Esophagus (tissue), 2 donors: ENCODE measurements at regions not wholly inside any gene's neighbourhood (a gene's known extent, or its start where the extent isn't known, plus 50 kb on each side); places are given as distances from the start of the nearest gene placed in this dataset.

Experiments
- H3K27ac ChIP-seq, 2 donors: one replicate each; pipeline ENCODE4 v1.5.1; 2013; ENCODE audit warnings: low read depth in 2 of 2, mild to moderate bottlenecking in 2 of 2, inconsistent platforms in 1 of 2, low read length in 1 of 2, moderate library complexity in 1 of 2
- H3K27me3 ChIP-seq, 2 donors: one replicate each; pipeline ENCODE4 v1.6.1; 2013; ENCODE audit warnings: low read length in 2 of 2, control low read depth in 1 of 2, mild to moderate bottlenecking in 1 of 2; ENCODE audit not compliant: insufficient read depth in 2 of 2, control insufficient read depth in 1 of 2
- H3K36me3 ChIP-seq, 2 donors: one replicate each; pipeline ENCODE4 v1.6.1; 2013; ENCODE audit warnings: low read length in 1 of 2; ENCODE audit not compliant: control insufficient read depth in 2 of 2, insufficient read depth in 2 of 2
- H3K4me1 ChIP-seq, 2 donors: one replicate each; pipeline ENCODE4 v1.6.1; 2013; ENCODE audit warnings: low read length in 1 of 2; ENCODE audit not compliant: control insufficient read depth in 2 of 2, insufficient read depth in 2 of 2
- H3K4me3 ChIP-seq, 2 donors: one replicate each; pipeline ENCODE4 v1.5.1; 2013; ENCODE audit warnings: low read length in 2 of 2, mild to moderate bottlenecking in 2 of 2, low read depth in 1 of 2, moderate library complexity in 1 of 2
- H3K9me3 ChIP-seq, 2 donors: one replicate each; pipeline ENCODE4 v1.6.1; 2013; ENCODE audit warnings: mild to moderate bottlenecking in 2 of 2, low read depth in 1 of 2, low read length in 1 of 2, moderate library complexity in 1 of 2; ENCODE audit not compliant: control insufficient read depth in 2 of 2, insufficient read depth in 1 of 2
- WGBS, 2 donors: extraction: QIAGEN DNeasy Blood & Tissue Kit; methylation state at CpG; one replicate each; pipeline ENCODE4 v1.1.7; 2013; 5-methylcytosine and 5-hydroxymethylcytosine counted together
- donor health status: healthy with polysubstance abuse.
- donor health status: Bipolar disorder and iron deficiency.

DNA sequence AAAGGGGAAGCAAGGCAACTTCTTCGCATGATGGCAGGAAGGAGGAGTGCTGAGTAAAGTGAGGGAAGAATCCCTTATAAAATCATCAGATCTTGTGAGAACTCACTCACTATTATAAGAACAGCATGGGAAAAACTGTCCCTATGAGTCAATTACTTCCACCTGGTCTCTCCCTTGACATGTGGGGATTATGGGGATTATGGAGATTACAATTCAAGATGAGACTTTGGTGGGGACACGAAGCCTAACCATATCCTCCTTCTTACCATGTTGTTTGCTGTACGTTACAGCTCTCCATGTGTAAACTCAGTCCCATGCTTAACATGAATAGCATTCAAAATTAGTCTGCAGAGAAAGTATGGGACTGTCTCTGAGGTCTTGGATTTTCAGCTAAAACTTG lies 1096.8 kb upstream of the ACVR2A start:
- Histone ChIP-seq H3K9me3 (no peaks in the 10 kb centered on the region), H3K4me3 (no peak overlapping the region), H3K36me3 (no peaks in the 10 kb centered on the region), H3K27me3 (no peaks in the 10 kb centered on the region), H3K4me1 (no peaks in the 10 kb centered on the region), H3K27ac (no peak overlapping the region)
- 74 to 76% methylated on average over 3 of the region's 3 CpGs for WGBS, 2 donors

DNA sequence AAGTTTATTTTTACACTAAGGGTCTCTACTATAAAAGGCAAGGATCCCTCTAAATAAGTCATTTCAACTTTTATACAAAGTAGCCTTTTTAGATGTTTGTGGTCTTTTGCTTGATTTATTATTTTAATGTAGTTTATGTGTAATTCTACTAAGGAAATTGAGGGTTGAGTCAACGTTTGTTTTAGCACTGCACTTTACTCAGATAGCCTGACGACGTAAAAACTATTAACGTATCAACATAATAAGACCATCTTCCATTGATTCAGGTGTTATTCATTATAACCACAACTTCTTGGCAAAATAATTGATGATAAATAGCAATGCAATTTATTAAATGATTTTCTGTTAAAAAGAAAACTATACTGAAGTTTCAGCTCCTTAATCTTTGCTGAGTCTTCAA lies 1103.6 kb upstream of the ACVR2A start:
- no peaks in the 10 kb centered on the region for H3K4me1 ChIP-seq
- 57 to 72% methylated on average over 4 of the region's 4 CpGs for WGBS, 2 donors
- no peak overlapping the region for H3K4me3 ChIP-seq
- no peaks in the 10 kb centered on the region for H3K36me3 ChIP-seq
- H3K27me3 ChIP-seq: no peaks in the 10 kb centered on the region
- no peak overlapping the region for H3K27ac ChIP-seq
- H3K9me3 ChIP-seq: no peaks in the 10 kb centered on the region

DNA sequence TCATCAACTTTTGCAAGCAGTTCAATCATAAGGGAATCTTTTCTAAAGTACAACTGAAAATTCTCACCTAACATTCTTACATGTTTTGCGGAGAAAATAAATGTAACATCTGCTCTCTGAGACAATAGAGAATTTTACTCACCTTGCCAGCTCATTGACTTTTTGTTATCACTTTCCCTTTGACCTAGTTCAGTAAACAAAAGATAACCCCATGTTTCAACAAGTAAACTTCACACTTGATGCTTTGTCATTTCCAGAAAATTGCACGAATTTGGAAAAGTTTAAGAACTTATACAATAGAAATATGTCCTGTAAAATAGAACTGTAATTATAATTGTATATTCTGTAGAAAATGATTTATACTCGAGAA lies 1110.0 kb upstream of the ACVR2A start:
- H3K27me3 ChIP-seq: no peaks in the 10 kb centered on the region
- no peak overlapping the region for H3K27ac ChIP-seq
- WGBS, 2 donors: 56 to 59% methylated on average over 3 of the region's 3 CpGs
- H3K4me3 ChIP-seq: no peak overlapping the region
- no peaks in the 10 kb centered on the region for H3K4me1 ChIP-seq
- H3K36me3 ChIP-seq: no peaks in the 10 kb centered on the region
- no peaks in the 10 kb centered on the region for H3K9me3 ChIP-seq

DNA sequence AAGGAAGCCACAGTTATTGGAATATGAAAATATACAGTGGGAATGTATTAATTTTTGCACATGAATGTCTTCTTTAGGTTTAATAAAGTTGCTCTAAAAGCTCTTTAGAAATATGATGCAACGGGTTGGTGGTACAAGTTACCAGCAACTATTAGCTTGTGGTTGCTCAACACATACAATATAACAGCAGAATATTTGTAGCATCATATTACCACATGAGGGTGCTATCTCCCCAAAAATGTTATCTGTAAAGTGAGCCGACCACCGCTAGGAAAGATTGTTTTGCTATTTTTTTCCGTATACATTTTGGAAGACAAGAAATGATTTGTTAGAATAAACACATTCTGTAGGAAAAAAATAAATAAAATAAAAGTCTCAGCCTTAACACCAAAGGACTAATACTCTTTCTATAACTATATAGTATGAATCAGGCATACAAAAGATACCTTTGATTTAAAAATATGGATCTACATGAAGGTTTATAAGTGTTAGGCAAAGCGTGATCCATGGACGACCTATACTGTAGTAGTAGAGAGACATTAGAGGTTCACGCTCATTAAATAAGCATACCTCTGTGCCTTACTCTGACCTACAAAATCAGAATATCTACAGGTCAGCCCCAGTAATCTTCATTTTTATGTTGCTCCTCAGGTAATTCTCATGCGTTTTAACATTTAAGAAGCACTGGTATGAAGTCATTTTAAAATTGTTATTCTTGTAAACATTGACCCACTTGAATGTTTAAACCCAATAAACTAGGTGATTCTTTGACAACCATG lies 1110.6 kb upstream of the ACVR2A start:
- WGBS, 2 donors: 30 to 31% methylated on average over 8 of the region's 8 CpGs

DNA sequence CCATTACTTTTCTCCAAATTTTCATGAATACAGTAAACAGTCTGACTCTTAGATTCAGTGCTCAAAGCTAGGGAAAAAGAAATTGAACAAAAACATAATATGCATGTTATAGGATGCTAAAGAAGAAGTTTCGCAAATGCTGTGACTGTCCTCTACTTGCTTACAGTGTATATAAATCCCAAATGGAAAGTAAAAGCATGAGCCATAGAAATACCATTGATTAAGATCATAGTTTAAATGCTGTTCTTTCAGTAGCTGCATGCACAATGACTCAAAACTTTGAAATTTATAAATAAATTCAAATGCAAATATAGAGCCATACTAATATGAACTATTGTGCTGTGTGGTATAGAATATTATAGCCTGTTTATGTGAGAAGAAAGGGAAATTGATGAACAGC lies 1113.9 kb upstream of the ACVR2A start:
- WGBS, 2 donors: 93 to 100% methylated on average over 1 of the region's 1 CpG
- no peak overlapping the region for H3K27ac ChIP-seq
- no peaks in the 10 kb centered on the region for H3K4me1 ChIP-seq
- no peak overlapping the region for H3K4me3 ChIP-seq
- no peaks in the 10 kb centered on the region for H3K27me3 ChIP-seq
- H3K36me3 ChIP-seq: no peaks in the 10 kb centered on the region
- no peaks in the 10 kb centered on the region for H3K9me3 ChIP-seq

More for the DNA sequence above, 1110.6 kb upstream of the ACVR2A start:
- Histone ChIP-seq H3K4me3 (no peak overlapping the region), H3K27me3 (no peaks in the 10 kb centered on the region), H3K36me3 (no peaks in the 10 kb centered on the region), H3K4me1 (no peaks in the 10 kb centered on the region), H3K27ac (no peak overlapping the region), H3K9me3 (no peaks in the 10 kb centered on the region)

DNA sequence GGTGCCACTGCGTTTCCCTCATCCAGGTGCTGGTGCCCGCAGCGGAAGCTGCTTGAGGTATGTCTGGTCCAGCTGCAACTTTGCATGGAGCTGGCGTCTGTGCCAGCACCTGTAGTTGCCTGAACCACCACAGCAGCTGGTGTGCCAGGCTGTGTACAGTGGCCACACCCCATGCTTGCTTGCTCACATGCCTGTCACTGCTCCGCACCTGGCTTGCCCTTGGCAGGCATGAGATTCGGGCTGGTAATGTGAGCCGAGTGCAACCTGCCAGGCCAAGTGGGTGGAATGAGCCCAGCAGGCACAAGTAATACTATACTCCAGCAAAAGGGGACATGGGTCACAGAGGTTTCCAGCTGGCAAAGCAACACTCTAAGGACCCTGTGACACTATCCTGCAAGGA lies 1123.3 kb upstream of the ACVR2A start:
- Histone ChIP-seq H3K9me3 (peaks cover 0 to 4% of the 10 kb centered on the region in 2 donors), H3K4me3 (no peak overlapping the region), H3K27me3 (no peaks in the 10 kb centered on the region), H3K4me1 (no peaks in the 10 kb centered on the region), H3K36me3 (no peaks in the 10 kb centered on the region), H3K27ac (no peak overlapping the region)
- WGBS, 2 donors: 57 to 67% methylated on average over 7 of the region's 7 CpGs

DNA sequence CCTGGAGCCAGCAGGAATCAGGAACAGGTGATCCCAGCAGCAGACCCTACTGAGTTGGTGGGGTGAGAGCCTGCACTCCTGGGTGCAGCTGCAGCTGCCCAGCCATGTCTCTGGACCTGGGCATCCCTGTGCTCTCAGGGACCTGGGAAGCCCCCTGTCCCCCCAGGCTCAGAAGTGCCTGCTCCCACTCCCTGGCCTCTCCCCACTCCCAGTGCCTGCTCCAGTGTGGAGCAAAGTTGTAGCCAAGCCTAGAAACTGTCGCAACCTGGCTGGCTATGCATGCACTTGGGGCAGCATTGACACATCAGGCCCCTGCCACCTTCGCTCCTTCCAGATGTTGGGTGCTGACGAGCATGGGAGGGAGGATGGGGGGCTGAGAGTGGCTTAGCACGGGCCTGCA lies 1124.7 kb upstream of the ACVR2A start:
- Histone ChIP-seq H3K27ac (no peak overlapping the region), H3K9me3 (peaks cover 0 to 4% of the 10 kb centered on the region in 2 donors), H3K4me3 (no peak overlapping the region), H3K36me3 (no peaks in the 10 kb centered on the region), H3K27me3 (no peaks in the 10 kb centered on the region), H3K4me1 (no peaks in the 10 kb centered on the region)
- 93 to 94% methylated on average over 4 of the region's 4 CpGs for WGBS, 2 donors

DNA sequence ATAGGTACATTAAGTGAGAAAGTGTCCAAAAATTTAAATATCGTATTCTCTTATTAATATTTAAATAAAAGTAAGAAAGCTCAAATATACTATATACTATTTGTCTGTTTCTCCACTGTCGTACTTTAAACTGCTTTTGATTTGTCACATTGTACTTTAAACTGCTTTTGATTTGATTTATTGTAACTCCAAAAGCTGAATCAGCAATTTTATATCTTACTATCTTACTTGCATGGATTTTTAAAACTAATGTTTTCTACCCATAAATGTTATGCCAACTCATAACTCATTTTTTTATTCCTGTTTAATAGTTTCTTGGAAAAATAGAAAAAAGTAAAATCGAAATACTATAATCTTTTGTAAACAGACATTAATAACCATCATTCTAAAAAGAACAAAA lies 1128.2 kb upstream of the ACVR2A start:
- Histone ChIP-seq H3K27me3 (no peaks in the 10 kb centered on the region), H3K27ac (no peak overlapping the region), H3K4me3 (no peak overlapping the region), H3K4me1 (no peaks in the 10 kb centered on the region), H3K36me3 (no peaks in the 10 kb centered on the region), H3K9me3 (peaks cover 0 to 4% of the 10 kb centered on the region in 2 donors)
- WGBS, 2 donors: 48 to 57% methylated on average over 3 of the region's 3 CpGs

DNA sequence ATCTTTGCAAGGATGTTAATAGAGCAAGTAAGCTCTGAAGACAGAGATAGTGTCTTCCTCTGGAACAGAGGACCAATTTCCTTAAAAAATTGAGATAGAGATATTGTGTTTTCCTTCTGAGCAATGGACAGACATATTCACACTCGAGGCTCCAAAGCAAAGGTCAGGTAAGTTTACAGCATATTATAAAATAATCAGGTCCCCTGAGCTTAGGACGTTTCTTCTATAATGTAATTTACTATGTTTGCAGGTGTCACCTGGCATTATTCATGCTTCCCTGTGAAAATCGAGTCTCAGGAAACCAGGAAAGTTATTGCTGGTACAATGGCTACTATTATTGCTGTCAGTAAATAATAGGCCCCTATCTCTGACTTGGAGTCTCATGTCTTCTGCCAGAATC lies 1135.8 kb upstream of the ACVR2A start:
- H3K9me3 ChIP-seq: no peaks in the 10 kb centered on the region
- 52 to 57% methylated on average over 3 of the region's 3 CpGs for WGBS, 2 donors
- H3K4me1 ChIP-seq: no peaks in the 10 kb centered on the region
- H3K4me3 ChIP-seq: no peak overlapping the region
- H3K27me3 ChIP-seq: no peaks in the 10 kb centered on the region
- no peaks in the 10 kb centered on the region for H3K36me3 ChIP-seq
- H3K27ac ChIP-seq: no peak overlapping the region

DNA sequence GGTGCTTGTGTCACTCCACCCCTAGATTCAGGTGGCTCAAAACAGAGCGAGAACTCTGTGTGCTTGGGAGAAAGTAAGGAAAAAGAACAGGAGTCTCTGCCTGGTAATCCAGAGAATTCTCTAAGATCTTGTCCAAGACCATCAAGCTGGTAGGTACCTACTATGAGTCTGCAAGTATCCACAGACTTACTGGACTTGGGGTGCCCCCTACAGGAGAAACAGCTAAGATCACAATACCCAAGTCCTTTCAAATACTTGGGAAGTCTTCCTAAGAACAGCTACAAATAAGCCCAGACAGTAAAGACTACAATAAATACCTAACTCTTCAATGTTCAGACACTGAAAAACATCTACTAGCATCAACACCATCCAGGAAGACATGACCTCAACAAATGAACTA lies 1143.6 kb upstream of the ACVR2A start:
- H3K4me1 ChIP-seq: no peaks in the 10 kb centered on the region
- H3K9me3 ChIP-seq: no peaks in the 10 kb centered on the region
- WGBS, 2 donors: 77 to 91% methylated on average over 1 of the region's 1 CpG
- H3K36me3 ChIP-seq: no peaks in the 10 kb centered on the region
- no peak overlapping the region for H3K27ac ChIP-seq
- H3K27me3 ChIP-seq: no peaks in the 10 kb centered on the region
- H3K4me3 ChIP-seq: no peak overlapping the region
